Peyer's patch (tissue), 4 donors: ENCODE measurements at regions not wholly inside any gene's neighbourhood (a gene's known extent, or its start where the extent isn't known, plus 50 kb on each side); places are given as distances from the start of the nearest gene placed in this dataset.

ENCODE experiments used
- DNase-seq, 3 donors: peaks; one replicate each; pipeline ENCODE4 v3.0.0-alpha.2; 2017 to 2019
- H3K27ac ChIP-seq, 4 donors: fragments of 200-600 bp; sonication (generic); one replicate each; pipeline ENCODE4 v1.5.1; 2016 to 2019
- H3K27me3 ChIP-seq, 2 donors: fragments of 200-600 bp; sonication (generic); one replicate each; pipeline ENCODE4 v1.5.1; 2019
- H3K36me3 ChIP-seq, 3 donors: fragments of 200-600 bp; sonication (generic); one replicate each; pipeline ENCODE4 v1.5.1; 2016 to 2019
- H3K4me1 ChIP-seq, 4 donors: fragments of 200-600 bp; sonication (generic); one replicate each; pipeline ENCODE4 v1.5.1; 2016 to 2019
- H3K4me3 ChIP-seq, 4 donors: fragments of 200-600 bp; sonication (generic); 1 replicate in 3 of 4; 2 replicates in 1 of 4; pipeline ENCODE4 v1.5.1; 2016 to 2019; ENCODE audit warnings: mild to moderate bottlenecking in 1 of 4
- H3K9me3 ChIP-seq, 4 donors: fragments of 200-600 bp; sonication (generic); one replicate each; pipeline ENCODE4 v1.5.1; 2016 to 2019; ENCODE audit warnings: mild to moderate bottlenecking in 1 of 4
- POLR2A ChIP-seq, 2 donors: fragments of 450-650 bp; IDR thresholded peaks; one replicate each; pipeline ENCODE4 v1.5.1; 2017; ENCODE audit warnings: antibody characterized with exemption in 2 of 2, mild to moderate bottlenecking in 2 of 2, moderate library complexity in 2 of 2
- TF ChIP-seq, protein P1 (sequence below), 6 experiments: fragments of 450-650 bp in 4 of 6; fragments of 200-600 bp in 2 of 6; sonication (generic) in 1 of 6; IDR thresholded peaks; one replicate each; pipeline ENCODE4 v1.5.1; 2017 to 2019; ENCODE audit warnings: antibody characterized with exemption in 6 of 6, mild to moderate bottlenecking in 3 of 6, moderate library complexity in 1 of 6

- no peak overlapping the region for H3K27ac ChIP-seq
- no peaks in the 10 kb centered on the region for H3K27me3 ChIP-seq
- DNase-seq, result no peak
- H3K9me3 ChIP-seq, result no peaks in the 10 kb centered on the region
- H3K36me3 ChIP-seq, result no peaks in the 10 kb centered on the region
- no peak overlapping the region for H3K4me3 ChIP-seq
- H3K4me1 ChIP-seq, result no peaks in the 10 kb centered on the region
- TF ChIP-seq POLR2A (IDR thresholded peaks at IDR 0.05), result no peak
- TF ChIP-seq, protein P1, sequence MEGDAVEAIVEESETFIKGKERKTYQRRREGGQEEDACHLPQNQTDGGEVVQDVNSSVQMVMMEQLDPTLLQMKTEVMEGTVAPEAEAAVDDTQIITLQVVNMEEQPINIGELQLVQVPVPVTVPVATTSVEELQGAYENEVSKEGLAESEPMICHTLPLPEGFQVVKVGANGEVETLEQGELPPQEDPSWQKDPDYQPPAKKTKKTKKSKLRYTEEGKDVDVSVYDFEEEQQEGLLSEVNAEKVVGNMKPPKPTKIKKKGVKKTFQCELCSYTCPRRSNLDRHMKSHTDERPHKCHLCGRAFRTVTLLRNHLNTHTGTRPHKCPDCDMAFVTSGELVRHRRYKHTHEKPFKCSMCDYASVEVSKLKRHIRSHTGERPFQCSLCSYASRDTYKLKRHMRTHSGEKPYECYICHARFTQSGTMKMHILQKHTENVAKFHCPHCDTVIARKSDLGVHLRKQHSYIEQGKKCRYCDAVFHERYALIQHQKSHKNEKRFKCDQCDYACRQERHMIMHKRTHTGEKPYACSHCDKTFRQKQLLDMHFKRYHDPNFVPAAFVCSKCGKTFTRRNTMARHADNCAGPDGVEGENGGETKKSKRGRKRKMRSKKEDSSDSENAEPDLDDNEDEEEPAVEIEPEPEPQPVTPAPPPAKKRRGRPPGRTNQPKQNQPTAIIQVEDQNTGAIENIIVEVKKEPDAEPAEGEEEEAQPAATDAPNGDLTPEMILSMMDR (IDR thresholded peaks at IDR 0.05), result no peak
Measured at GRCh38 chr11:22512457-22512856, 113.2 kb downstream of the FANCF start.

DNA sequence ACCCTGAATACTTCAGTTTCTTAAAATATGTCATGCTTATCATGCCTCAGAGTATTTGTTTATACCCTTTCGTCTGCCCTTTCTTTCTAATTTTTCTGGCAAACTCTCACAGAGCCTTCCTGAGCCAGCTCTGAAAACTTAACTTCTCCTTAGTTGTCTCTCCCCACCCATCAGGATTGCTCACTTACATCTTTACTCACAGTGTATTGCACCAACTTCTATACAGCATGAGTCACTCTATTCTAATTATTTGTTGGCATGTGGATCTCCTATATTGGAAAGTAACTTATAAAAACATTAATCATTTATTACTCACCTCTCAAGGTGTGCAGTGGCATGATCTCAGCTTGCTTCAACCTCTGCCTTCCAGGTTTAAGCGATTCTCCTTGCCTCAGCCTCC lies 114.9 kb downstream of the FANCF start:
- DNase-seq, result no peak

GRCh38 chr11:22510010-22510409 lies 115.6 kb downstream of the FANCF start:
- Histone ChIP-seq H3K36me3 (no peaks in the 10 kb centered on the region), H3K9me3 (no peaks in the 10 kb centered on the region), H3K4me1 (no peaks in the 10 kb centered on the region), H3K27ac (no peak overlapping the region), H3K4me3 (no peak overlapping the region), H3K27me3 (no peaks in the 10 kb centered on the region)
- no peak for DNase-seq
- no peak for TF ChIP-seq POLR2A (IDR thresholded peaks at IDR 0.05)

More for the DNA sequence above, 114.9 kb downstream of the FANCF start:
- no peak overlapping the region for H3K27ac ChIP-seq
- H3K4me1 ChIP-seq, result no peaks in the 10 kb centered on the region
- H3K4me3 ChIP-seq, result no peak overlapping the region
- TF ChIP-seq, protein P1 (IDR thresholded peaks at IDR 0.05), result no peak
- no peak for TF ChIP-seq POLR2A (IDR thresholded peaks at IDR 0.05)
- H3K36me3 ChIP-seq, result no peaks in the 10 kb centered on the region
- H3K9me3 ChIP-seq, result no peaks in the 10 kb centered on the region
- no peaks in the 10 kb centered on the region for H3K27me3 ChIP-seq

- TF ChIP-seq, protein P1 (IDR thresholded peaks at IDR 0.05), result no peak
- TF ChIP-seq POLR2A (IDR thresholded peaks at IDR 0.05), result no peak
- Histone ChIP-seq H3K4me3 (no peak overlapping the region), H3K27me3 (no peaks in the 10 kb centered on the region), H3K9me3 (no peaks in the 10 kb centered on the region), H3K4me1 (no peaks in the 10 kb centered on the region), H3K27ac (no peak overlapping the region), H3K36me3 (no peaks in the 10 kb centered on the region)
- DNase-seq, result no peak
Measured at GRCh38 chr11:22508665-22509064, 117.0 kb downstream of the FANCF start.

GRCh38 chr11:22497474-22497873 lies 128.1 kb downstream of the FANCF start:
- TF ChIP-seq POLR2A (IDR thresholded peaks at IDR 0.05), result no peak
- TF ChIP-seq, protein P1 (IDR thresholded peaks at IDR 0.05), result no peak
- Histone ChIP-seq H3K4me3 (no peak overlapping the region), H3K36me3 (no peaks in the 10 kb centered on the region), H3K27ac (no peak overlapping the region), H3K27me3 (no peaks in the 10 kb centered on the region), H3K4me1 (no peaks in the 10 kb centered on the region), H3K9me3 (no peaks in the 10 kb centered on the region)
- DNase-seq, result no peak

GRCh38 chr11:22491555-22492225 lies 133.9 kb downstream of the FANCF start:
- Histone ChIP-seq H3K27me3 (no peaks in the 10 kb centered on the region), H3K4me3 (no peak overlapping the region), H3K27ac (no peak overlapping the region), H3K4me1 (no peaks in the 10 kb centered on the region), H3K36me3 (no peaks in the 10 kb centered on the region), H3K9me3 (no peaks in the 10 kb centered on the region)
- TF ChIP-seq, protein P1 (IDR thresholded peaks at IDR 0.05), result no peak
- no peak for TF ChIP-seq POLR2A (IDR thresholded peaks at IDR 0.05)
- DNase-seq, result no peak
